Activated naive CD4-positive, alpha-beta T cell treated with anti-CD3 and anti-CD28 coated beads, Interleukin-2, amount 50 U/mL, for 72 hours (primary cell): ENCODE measurements at regions not wholly inside any gene's neighbourhood (a gene's known extent, or its start where the extent isn't known, plus 50 kb on each side); places are given as distances from the start of the nearest gene placed in this dataset.

ENCODE experiments used
- ATAC-seq, 2 donors: fragments of 150-1000 bp; cut with Tn5 transposase; 2 replicates each; pipeline ENCODE4 v1.10.0; 2021; ENCODE audit warnings: mild to moderate bottlenecking in 2 of 2, moderate library complexity in 2 of 2
- DNase-seq, 2 donors: peaks; one replicate each; pipeline ENCODE4 v3.0.0; 2021 to 2022; ENCODE audit warnings: low spot score in 2 of 2
- H3K27ac Mint-ChIP-seq, 2 donors: one replicate each; pipeline ENCODE4 v1.8.0; 2022; ENCODE audit warnings: mild to moderate bottlenecking in 2 of 2, mixed read lengths in 2 of 2
- H3K36me3 Mint-ChIP-seq, 2 donors: one replicate each; pipeline ENCODE4 v1.8.0; 2022; ENCODE audit warnings: mixed read lengths in 2 of 2
- H3K9me3 Mint-ChIP-seq, 2 donors: one replicate each; pipeline ENCODE4 v1.8.0; 2022; ENCODE audit warnings: mixed read lengths in 2 of 2

- H3K27ac Mint-ChIP-seq = peak overlapping the region; percentile 93 to 95
Measured at GRCh38 chr12:47307680-47308399, 228.1 kb upstream of the AMIGO2 start.

GRCh38 chr12:47306773-47307679 is 227.3 kb upstream of the AMIGO2 start:
- ATAC-seq = peak; percentile 43 to 66
- peaks cover 81 to 83% of the 10 kb centered on the region in 2 donors for H3K36me3 Mint-ChIP-seq
- peak; percentile 73 to 75 for DNase-seq
- H3K9me3 Mint-ChIP-seq = peaks cover 43 to 48% of the 10 kb centered on the region in 2 donors
- peak overlapping the region; percentile 93 to 95 for H3K27ac Mint-ChIP-seq

More at GRCh38 chr12:47307680-47308399, 228.1 kb upstream of the AMIGO2 start:
- H3K9me3 Mint-ChIP-seq = peaks cover 43 to 48% of the 10 kb centered on the region in 2 donors
- peak; percentile 47 to 65 for DNase-seq
- peak; percentile 80 to 84 for ATAC-seq
- peaks cover 73 to 82% of the 10 kb centered on the region in 2 donors for H3K36me3 Mint-ChIP-seq

- ATAC-seq = no peak
- peaks cover 38 to 44% of the 10 kb centered on the region in 2 donors for H3K9me3 Mint-ChIP-seq
- peak overlapping the region in 1 of 2 donors; percentile 93 for H3K27ac Mint-ChIP-seq
- no peak for DNase-seq
- H3K36me3 Mint-ChIP-seq = peaks cover 76 to 84% of the 10 kb centered on the region in 2 donors
Measured at GRCh38 chr12:47306130-47306529, 226.4 kb upstream of the AMIGO2 start.

- Mint-ChIP-seq H3K9me3 (peaks cover 35 to 44% of the 10 kb centered on the region in 2 donors), H3K36me3 (peaks cover 70 to 82% of the 10 kb centered on the region in 2 donors), H3K27ac (peak overlapping the region in 1 of 2 donors; percentile 75)
- ATAC-seq = no peak
- DNase-seq = no peak
Measured at GRCh38 chr12:47305464-47305863, 225.7 kb upstream of the AMIGO2 start.

- H3K9me3 Mint-ChIP-seq = peaks cover 28 to 42% of the 10 kb centered on the region in 2 donors
- H3K27ac Mint-ChIP-seq = peak overlapping the region; percentile 51 to 88
- DNase-seq (no peak), ATAC-seq (no peak)
- peaks cover 65 to 75% of the 10 kb centered on the region in 2 donors for H3K36me3 Mint-ChIP-seq
Measured at GRCh38 chr12:47303995-47304560, 224.3 kb upstream of the AMIGO2 start.

GRCh38 chr12:47303207-47303606 is 223.4 kb upstream of the AMIGO2 start:
- H3K9me3 Mint-ChIP-seq = peaks cover 27 to 39% of the 10 kb centered on the region in 2 donors
- ATAC-seq (no peak), DNase-seq (no peak)
- peaks cover 65 to 68% of the 10 kb centered on the region in 2 donors for H3K36me3 Mint-ChIP-seq
- peak overlapping the region; percentile 51 to 88 for H3K27ac Mint-ChIP-seq

- DNase-seq (no peak), ATAC-seq (peak; percentile 78 to 82)
- H3K36me3 Mint-ChIP-seq = peaks cover 57 to 58% of the 10 kb centered on the region in 2 donors
- peaks cover 22 to 30% of the 10 kb centered on the region in 2 donors for H3K9me3 Mint-ChIP-seq
- H3K27ac Mint-ChIP-seq = peak overlapping the region; percentile 41 to 88
Measured at GRCh38 chr12:47302111-47302671, 222.4 kb upstream of the AMIGO2 start.

GRCh38 chr12:47299586-47299985 is 219.8 kb upstream of the AMIGO2 start:
- ATAC-seq = no peak
- peaks cover 34 to 37% of the 10 kb centered on the region in 2 donors for H3K36me3 Mint-ChIP-seq

GRCh38 chr12:47297993-47298392 is 218.2 kb upstream of the AMIGO2 start:
- no peak for ATAC-seq
- no peak for DNase-seq
- H3K9me3 Mint-ChIP-seq = peaks cover 11 to 12% of the 10 kb centered on the region in 2 donors
- H3K36me3 Mint-ChIP-seq = peaks cover 23 to 26% of the 10 kb centered on the region in 2 donors
- peak overlapping the region in 1 of 2 donors; percentile 95 for H3K27ac Mint-ChIP-seq

More at GRCh38 chr12:47299586-47299985, 219.8 kb upstream of the AMIGO2 start:
- Mint-ChIP-seq H3K9me3 (peaks cover 16 to 17% of the 10 kb centered on the region in 2 donors), H3K27ac (peak overlapping the region; percentile 10 to 95)
- DNase-seq = no peak

GRCh38 chr12:47296828-47297227 is 217.1 kb upstream of the AMIGO2 start:
- Mint-ChIP-seq H3K9me3 (peaks cover 11 to 12% of the 10 kb centered on the region in 2 donors), H3K36me3 (peaks cover 12 to 24% of the 10 kb centered on the region in 2 donors), H3K27ac (peak overlapping the region; percentile 61 to 77)
- ATAC-seq (no peak), DNase-seq (no peak)

- no peak overlapping the region for H3K27ac Mint-ChIP-seq
- ATAC-seq (no peak), DNase-seq (no peak)
- H3K9me3 Mint-ChIP-seq = peaks cover 4 to 9% of the 10 kb centered on the region in 2 donors
- peaks cover 0 to 11% of the 10 kb centered on the region in 2 donors for H3K36me3 Mint-ChIP-seq
Measured at GRCh38 chr12:47293406-47293805, 213.6 kb upstream of the AMIGO2 start.

GRCh38 chr12:47286676-47287075 is 206.9 kb upstream of the AMIGO2 start:
- peaks cover 0 to 20% of the 10 kb centered on the region in 2 donors for H3K36me3 Mint-ChIP-seq
- ATAC-seq (no peak), DNase-seq (no peak)
- peaks cover 9 to 15% of the 10 kb centered on the region in 2 donors for H3K9me3 Mint-ChIP-seq
- no peak overlapping the region for H3K27ac Mint-ChIP-seq
